Immature natural killer cell (primary cell): ENCODE measurements at regions not wholly inside any gene's neighbourhood (a gene's known extent, or its start where the extent isn't known, plus 50 kb on each side); places are given as distances from the start of the nearest gene placed in this dataset.

ENCODE experiments used
- DNase-seq, 3 donors: peaks; one replicate each; pipeline ENCODE4 v3.0.0; 2022; ENCODE audit warnings: mixed read lengths in 1 of 3
- H3K27ac Mint-ChIP-seq, 6 donors: one replicate each; pipeline ENCODE4 v1.8.0; 2020; ENCODE audit warnings: mixed read lengths in 6 of 6, mild to moderate bottlenecking in 5 of 6, inconsistent platforms in 4 of 6, moderate library complexity in 3 of 6
- H3K27me3 Mint-ChIP-seq, 3 donors: one replicate each; pipeline ENCODE4 v1.8.0; 2020 to 2021; ENCODE audit warnings: low read depth in 3 of 3, mild to moderate bottlenecking in 3 of 3, mixed read lengths in 3 of 3, moderate library complexity in 3 of 3, inconsistent platforms in 1 of 3
- H3K36me3 Mint-ChIP-seq, 3 donors: one replicate each; pipeline ENCODE4 v1.8.0; 2020; ENCODE audit warnings: mixed read lengths in 3 of 3, inconsistent platforms in 2 of 3, mild to moderate bottlenecking in 2 of 3
- H3K4me1 Mint-ChIP-seq, 2 donors: one replicate each; pipeline ENCODE4 v1.8.0; 2020; ENCODE audit warnings: inconsistent platforms in 2 of 2, mild to moderate bottlenecking in 2 of 2, mixed read lengths in 2 of 2, moderate library complexity in 1 of 2
- H3K4me3 Mint-ChIP-seq, 5 donors: one replicate each; pipeline ENCODE4 v1.8.0; 2020; ENCODE audit warnings: mild to moderate bottlenecking in 5 of 5, mixed read lengths in 5 of 5, inconsistent platforms in 3 of 5, moderate library complexity in 3 of 5
- H3K9me3 Mint-ChIP-seq, 6 donors: one replicate each; pipeline ENCODE4 v1.8.0; 2020; ENCODE audit warnings: mild to moderate bottlenecking in 6 of 6, mixed read lengths in 6 of 6, inconsistent platforms in 4 of 6, moderate library complexity in 3 of 6

DNA sequence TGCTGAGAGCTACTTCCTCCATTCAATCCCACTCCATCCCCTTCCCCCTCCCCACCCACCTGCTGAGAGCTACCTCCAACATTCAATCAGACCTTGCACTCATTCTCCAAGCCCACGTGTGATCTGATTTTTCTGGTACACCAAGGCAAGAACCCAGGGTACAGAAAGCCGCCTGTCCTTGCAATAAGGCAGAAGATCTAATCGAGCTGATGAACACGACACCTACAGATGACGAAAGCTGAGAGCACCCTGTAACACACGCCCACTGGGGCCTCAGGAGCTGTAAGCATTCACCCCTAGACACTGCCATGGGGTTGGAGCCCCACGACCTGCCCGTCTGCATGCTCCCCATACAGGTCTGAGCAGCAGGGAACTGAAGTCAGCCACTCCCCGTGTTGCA is 58.3 kb downstream of the TRIML1 start:
- Mint-ChIP-seq H3K4me1 (no peaks in the 10 kb centered on the region), H3K27ac (no peak overlapping the region), H3K4me3 (no peak overlapping the region), H3K36me3 (peaks cover 0 to 7% (median 0%) of the 10 kb centered on the region in 3 donors), H3K27me3 (peaks cover 0 to 2% (median 1%) of the 10 kb centered on the region in 3 donors), H3K9me3 (peaks cover 11 to 67% (median 39%) of the 10 kb centered on the region in 6 donors)
- no peak for DNase-seq

DNA sequence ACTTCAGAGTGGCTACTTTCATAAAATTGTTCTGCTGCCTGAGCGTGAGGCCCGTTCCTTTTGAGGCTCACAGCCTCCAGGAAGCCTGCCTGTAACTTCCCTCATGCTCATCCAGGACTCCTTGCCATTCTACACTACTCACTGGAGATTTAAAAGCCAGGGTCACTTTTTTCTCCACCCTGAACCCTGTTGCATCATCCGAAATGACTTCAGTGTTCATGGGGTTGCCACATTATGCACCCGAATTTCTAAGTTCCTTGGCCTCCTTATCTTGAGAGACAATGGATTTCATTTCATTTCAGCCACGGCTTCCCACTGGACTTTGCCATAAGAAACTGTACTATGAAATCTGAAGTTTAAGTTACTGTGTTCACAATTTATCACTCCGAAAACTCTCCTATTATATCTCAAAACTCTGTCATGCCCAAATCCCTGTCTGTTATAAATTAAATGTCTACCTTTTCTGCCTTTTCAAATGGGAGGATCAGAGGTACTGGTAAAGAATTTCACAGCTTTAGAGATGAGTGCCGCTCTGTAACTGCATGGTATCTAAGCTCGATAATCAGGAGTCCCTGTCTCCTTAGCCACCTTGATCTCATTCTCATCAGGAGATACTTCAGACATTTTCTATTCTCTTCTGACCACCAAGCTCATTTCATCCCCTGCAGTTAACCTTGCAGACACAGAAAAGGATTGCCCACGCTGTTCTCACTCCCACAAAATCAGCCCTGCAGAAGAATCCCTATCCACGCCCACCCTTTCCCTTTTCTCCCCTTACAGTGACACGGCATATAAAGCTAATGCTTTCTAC is 59.9 kb downstream of the TRIML1 start:
- H3K27ac Mint-ChIP-seq = no peak overlapping the region
- H3K4me1 Mint-ChIP-seq = no peaks in the 10 kb centered on the region
- H3K27me3 Mint-ChIP-seq = peaks cover 0 to 2% (median 0%) of the 10 kb centered on the region in 3 donors
- peaks cover 13 to 56% (median 41%) of the 10 kb centered on the region in 6 donors for H3K9me3 Mint-ChIP-seq
- no peak for DNase-seq
- H3K4me3 Mint-ChIP-seq = no peak overlapping the region
- peaks cover 0 to 9% (median 0%) of the 10 kb centered on the region in 3 donors for H3K36me3 Mint-ChIP-seq

DNA sequence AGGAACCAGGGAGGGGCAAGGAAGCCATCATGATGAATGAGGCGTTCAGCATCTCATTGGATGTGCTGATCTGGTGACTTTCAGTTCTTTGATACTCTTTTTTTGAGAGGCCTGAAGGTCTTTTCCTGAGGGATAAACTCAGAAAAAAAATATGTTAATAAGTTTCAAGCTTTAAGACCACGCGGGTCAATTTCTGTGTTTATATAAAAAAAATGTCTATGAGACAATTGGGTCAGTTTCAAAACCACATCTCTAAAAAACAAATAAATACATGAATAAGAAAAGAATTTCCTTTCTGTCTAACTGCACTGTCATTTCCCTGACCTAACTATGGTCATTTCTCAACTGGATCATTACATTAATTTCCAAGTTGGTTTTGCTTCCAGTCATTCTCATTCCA is 62.6 kb downstream of the TRIML1 start:
- no peak for DNase-seq
- Mint-ChIP-seq H3K36me3 (peaks cover 0 to 9% (median 3%) of the 10 kb centered on the region in 3 donors), H3K9me3 (peaks cover 13 to 54% (median 40%) of the 10 kb centered on the region in 6 donors), H3K27ac (no peak overlapping the region), H3K4me1 (no peaks in the 10 kb centered on the region), H3K27me3 (peaks cover 0 to 3% (median 1%) of the 10 kb centered on the region in 3 donors), H3K4me3 (no peak overlapping the region)

DNA sequence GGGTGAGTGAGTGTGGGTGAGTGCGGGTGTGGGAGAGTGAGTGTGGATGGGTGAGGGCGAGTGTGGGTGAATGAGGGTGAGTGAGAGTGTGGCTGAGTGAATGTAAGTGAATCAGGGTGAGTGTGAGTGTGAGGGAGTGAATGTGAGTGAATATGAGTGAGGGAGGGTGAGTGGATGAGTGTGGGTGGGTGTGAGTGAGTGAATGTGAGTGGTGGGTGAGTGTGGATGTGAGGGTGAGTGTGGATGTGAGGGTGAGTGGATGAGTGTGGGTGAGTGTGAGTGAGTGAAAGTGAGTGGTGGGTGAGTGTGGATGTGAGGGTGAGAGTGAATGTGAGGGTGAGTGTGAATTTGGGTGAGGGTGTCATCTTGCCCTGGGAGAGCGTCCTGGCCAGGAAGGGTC is 67.5 kb downstream of the TRIML1 start:
- no peak overlapping the region for H3K4me3 Mint-ChIP-seq
- H3K27me3 Mint-ChIP-seq = peaks cover 0 to 3% (median 1%) of the 10 kb centered on the region in 3 donors
- no peak for DNase-seq
- no peaks in the 10 kb centered on the region for H3K4me1 Mint-ChIP-seq
- H3K27ac Mint-ChIP-seq = no peak overlapping the region
- peaks cover 3 to 8% (median 4%) of the 10 kb centered on the region in 3 donors for H3K36me3 Mint-ChIP-seq
- H3K9me3 Mint-ChIP-seq = peaks cover 6 to 51% (median 24%) of the 10 kb centered on the region in 6 donors

DNA sequence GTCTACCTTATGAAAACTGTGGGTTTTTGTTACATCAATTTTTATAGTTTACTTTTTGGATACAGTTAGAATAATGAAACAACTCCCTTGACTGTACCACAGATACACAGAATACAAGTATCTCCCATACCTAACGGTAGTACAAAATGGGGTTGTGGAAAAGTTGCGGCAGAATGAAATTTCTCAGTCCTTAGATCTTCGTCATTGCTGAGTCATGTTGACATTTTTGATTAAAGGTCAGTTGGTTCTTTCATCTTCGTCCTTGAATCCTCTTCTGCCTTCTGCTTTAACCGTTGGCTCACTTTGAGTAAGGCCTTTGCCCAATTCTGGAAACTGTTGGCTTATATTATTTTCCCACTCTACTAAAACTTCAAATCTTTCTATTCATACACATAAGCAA is 75.6 kb downstream of the TRIML1 start:
- H3K9me3 Mint-ChIP-seq = peaks cover 14 to 45% (median 26%) of the 10 kb centered on the region in 6 donors
- no peaks in the 10 kb centered on the region for H3K4me1 Mint-ChIP-seq
- DNase-seq = no peak
- H3K27me3 Mint-ChIP-seq = peaks cover 0 to under 1% (median 0%) of the 10 kb centered on the region in 3 donors
- no peak overlapping the region for H3K27ac Mint-ChIP-seq
- no peaks in the 10 kb centered on the region for H3K36me3 Mint-ChIP-seq
- H3K4me3 Mint-ChIP-seq = no peak overlapping the region

DNA sequence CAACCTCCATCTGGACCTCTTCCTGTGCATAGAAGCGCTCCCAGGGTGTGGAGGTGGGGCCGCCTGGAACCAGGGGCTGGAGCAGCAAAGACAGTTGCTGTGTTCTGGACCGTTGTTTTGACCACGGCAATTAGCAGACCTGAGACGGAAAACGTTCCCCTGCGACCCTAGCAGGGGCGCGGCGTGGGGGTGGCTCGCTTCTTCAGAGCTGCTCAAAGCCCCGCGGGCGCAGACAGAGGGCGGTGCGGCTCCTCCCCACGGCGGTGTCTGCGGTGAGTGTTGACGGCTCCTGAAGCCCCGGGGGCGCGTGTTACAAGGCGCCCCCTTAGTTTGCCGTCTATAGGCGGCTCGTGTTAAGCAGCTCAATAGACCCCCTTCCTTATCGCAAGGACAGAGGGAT is 79.2 kb downstream of the TRIML1 start:
- H3K27ac Mint-ChIP-seq = no peak overlapping the region
- peaks cover 12 to 37% (median 25%) of the 10 kb centered on the region in 6 donors for H3K9me3 Mint-ChIP-seq

DNA sequence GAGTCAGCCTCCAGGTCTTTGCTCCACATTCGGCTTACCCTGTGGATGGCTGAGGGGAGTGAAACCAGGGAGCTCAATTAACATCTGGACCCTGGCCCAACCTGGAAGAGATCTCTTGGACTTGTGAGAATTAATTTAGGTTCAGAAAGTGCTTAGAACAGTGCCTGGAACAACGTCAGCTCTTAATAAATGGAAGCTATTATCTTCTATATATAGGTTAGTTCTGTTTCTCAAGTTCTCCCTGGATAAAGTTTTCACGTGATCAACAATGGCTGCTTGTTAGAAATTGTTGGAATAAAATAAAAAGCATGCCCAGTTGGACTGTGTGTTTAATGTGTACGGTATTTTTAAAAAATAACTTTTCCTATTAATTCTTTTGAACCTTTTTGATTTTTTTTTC is 80.8 kb downstream of the TRIML1 start:
- H3K36me3 Mint-ChIP-seq = no peaks in the 10 kb centered on the region
- H3K4me1 Mint-ChIP-seq = no peaks in the 10 kb centered on the region
- peaks cover 12 to 28% (median 17%) of the 10 kb centered on the region in 6 donors for H3K9me3 Mint-ChIP-seq
- no peak overlapping the region for H3K27ac Mint-ChIP-seq
- H3K4me3 Mint-ChIP-seq = no peak overlapping the region
- H3K27me3 Mint-ChIP-seq = no peaks in the 10 kb centered on the region
- no peak for DNase-seq

More for the DNA sequence above, 79.2 kb downstream of the TRIML1 start:
- no peak for DNase-seq
- H3K36me3 Mint-ChIP-seq = no peaks in the 10 kb centered on the region
- no peak overlapping the region for H3K4me3 Mint-ChIP-seq
- no peaks in the 10 kb centered on the region for H3K27me3 Mint-ChIP-seq
- no peaks in the 10 kb centered on the region for H3K4me1 Mint-ChIP-seq

DNA sequence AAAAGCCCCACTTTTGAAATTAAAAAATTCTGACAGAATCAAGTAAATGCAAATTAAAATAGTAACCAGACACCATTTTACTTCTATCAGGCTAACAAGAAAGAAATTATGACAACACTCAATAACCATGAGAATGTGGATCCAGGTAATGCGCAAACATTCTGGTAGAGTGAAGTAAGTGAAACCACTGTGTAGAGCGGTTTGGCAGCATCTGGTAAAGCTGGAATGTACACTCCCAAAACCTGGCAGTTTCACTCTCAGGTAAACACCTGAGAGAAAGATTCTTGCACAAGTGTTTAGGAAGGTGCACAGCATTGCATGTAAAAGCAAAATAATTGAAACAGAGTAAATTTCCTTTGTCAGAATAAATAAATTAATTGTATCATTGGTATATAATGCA is 81.8 kb downstream of the TRIML1 start:
- Mint-ChIP-seq H3K27me3 (no peaks in the 10 kb centered on the region), H3K27ac (no peak overlapping the region), H3K4me3 (no peak overlapping the region), H3K36me3 (no peaks in the 10 kb centered on the region), H3K4me1 (no peaks in the 10 kb centered on the region), H3K9me3 (peaks cover 14 to 35% (median 22%) of the 10 kb centered on the region in 6 donors)
- no peak for DNase-seq

DNA sequence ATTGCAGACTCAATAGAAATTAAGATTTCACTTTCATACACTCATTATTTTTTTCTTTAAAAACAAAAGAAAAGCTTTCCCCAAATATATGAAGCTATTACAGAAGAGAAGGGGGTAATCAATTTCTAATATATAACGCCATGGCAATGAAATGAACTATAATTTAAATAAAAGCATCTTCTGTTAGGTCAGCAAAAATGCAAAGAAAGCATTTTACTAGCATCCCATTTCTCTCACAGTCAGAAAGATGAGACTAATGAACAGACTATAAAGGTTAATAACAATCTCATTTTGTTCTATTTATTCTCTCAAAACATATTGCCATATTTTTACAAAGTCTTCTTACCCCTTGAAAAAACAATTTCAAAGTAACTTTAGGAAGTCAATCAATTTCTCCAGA is 89.0 kb downstream of the TRIML1 start:
- H3K36me3 Mint-ChIP-seq = no peaks in the 10 kb centered on the region
- peaks cover 5 to 25% (median 15%) of the 10 kb centered on the region in 6 donors for H3K9me3 Mint-ChIP-seq
- no peak overlapping the region for H3K27ac Mint-ChIP-seq
- DNase-seq = no peak
- peaks cover 0 to 1% (median 0%) of the 10 kb centered on the region in 3 donors for H3K27me3 Mint-ChIP-seq
- H3K4me3 Mint-ChIP-seq = no peak overlapping the region
- no peaks in the 10 kb centered on the region for H3K4me1 Mint-ChIP-seq

DNA sequence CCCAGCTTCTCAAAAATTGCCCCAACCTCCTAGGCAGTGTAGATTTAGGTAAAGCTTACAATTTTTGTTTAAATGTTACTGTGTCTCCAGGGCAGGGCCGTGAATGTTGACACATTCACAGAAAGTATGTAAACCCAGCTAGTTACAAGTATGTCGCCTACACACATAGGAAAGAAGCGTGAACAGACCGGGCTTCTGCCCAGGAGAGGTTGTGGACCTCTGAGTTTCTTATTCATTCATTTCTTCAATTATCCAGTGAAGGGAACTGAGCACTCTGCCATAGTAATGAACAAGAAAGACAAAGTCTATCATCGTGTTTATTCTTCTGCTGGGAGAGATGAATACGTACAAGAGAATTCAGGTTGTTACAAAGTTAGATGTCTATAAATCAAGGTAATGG is 93.2 kb downstream of the TRIML1 start:
- Mint-ChIP-seq H3K4me1 (no peaks in the 10 kb centered on the region), H3K9me3 (peaks cover 0 to 18% (median 10%) of the 10 kb centered on the region in 6 donors), H3K4me3 (no peak overlapping the region), H3K36me3 (no peaks in the 10 kb centered on the region), H3K27ac (no peak overlapping the region), H3K27me3 (peaks cover 0 to 1% (median 0%) of the 10 kb centered on the region in 3 donors)
- no peak for DNase-seq

DNA sequence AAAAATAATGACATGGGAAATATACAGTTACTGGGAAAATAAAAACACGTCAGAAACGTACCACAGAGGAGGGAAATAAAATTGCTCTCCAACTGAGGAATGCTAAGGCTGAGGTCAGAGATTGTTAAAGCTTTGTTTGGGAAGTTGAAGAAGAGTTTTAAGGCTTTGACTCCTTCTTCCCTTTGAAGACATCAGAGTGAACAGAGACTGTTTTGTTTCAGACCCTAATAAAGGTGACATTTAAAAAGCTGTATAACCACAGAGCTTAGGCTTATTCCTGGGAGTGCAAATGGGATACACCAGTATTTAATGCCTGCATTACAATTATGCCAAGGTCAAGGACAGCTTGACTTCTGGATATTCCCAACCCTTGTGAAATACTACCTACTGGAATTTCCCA is 102.8 kb downstream of the TRIML1 start:
- peaks cover 0 to 25% (median 14%) of the 10 kb centered on the region in 6 donors for H3K9me3 Mint-ChIP-seq
- H3K36me3 Mint-ChIP-seq = no peaks in the 10 kb centered on the region
- no peak overlapping the region for H3K27ac Mint-ChIP-seq
- H3K4me3 Mint-ChIP-seq = no peak overlapping the region
- H3K27me3 Mint-ChIP-seq = peaks cover 0 to 3% (median 0%) of the 10 kb centered on the region in 3 donors
- H3K4me1 Mint-ChIP-seq = no peaks in the 10 kb centered on the region
- no peak for DNase-seq

DNA sequence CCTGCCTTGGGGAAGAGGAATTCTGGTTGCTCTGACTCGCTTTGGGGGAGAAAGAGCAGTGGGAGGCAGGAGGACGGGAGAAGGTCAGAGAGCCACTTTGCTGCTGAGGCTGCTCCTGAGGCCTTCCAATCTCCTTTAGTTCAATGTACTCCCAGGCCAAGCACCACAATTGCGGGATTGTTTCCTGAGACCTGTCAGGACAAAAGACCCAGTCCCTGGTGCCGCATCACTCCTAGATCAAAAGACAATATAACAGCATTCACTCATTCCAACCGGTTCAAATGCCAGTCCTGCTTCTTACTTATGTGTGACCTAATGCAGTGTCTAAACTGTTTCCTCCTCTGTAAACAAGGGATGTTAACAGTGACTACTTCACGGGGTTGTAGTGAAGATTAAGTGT is 106.4 kb downstream of the TRIML1 start:
- no peaks in the 10 kb centered on the region for H3K4me1 Mint-ChIP-seq
- no peak overlapping the region for H3K4me3 Mint-ChIP-seq
- peaks cover 0 to 3% (median 0%) of the 10 kb centered on the region in 3 donors for H3K27me3 Mint-ChIP-seq
- H3K36me3 Mint-ChIP-seq = peaks cover 0 to 3% (median 0%) of the 10 kb centered on the region in 3 donors
- no peak overlapping the region for H3K27ac Mint-ChIP-seq
- peaks cover 5 to 29% (median 12%) of the 10 kb centered on the region in 6 donors for H3K9me3 Mint-ChIP-seq
- DNase-seq = no peak

DNA sequence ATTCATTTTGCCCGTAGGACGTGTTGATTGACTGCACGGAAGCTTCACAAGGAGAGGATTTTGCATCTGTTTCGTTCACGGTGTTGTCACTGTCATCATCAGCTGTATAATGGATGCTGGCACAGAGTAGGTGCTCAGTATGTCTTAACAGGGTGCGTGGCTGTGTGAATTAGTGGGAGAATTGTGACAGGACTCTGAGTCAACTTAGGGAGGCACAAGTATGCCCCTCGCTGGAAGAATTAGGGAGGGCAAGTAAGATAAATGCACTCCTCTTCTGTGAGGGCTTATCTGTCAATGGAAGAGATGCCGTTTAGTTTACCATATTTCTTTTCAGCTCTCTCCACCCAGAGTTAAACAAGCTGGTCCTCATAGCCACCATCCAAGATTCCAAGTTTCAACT is 107.2 kb downstream of the TRIML1 start:
- H3K4me1 Mint-ChIP-seq = no peaks in the 10 kb centered on the region
- no peak for DNase-seq
- H3K36me3 Mint-ChIP-seq = peaks cover 0 to 3% (median 0%) of the 10 kb centered on the region in 3 donors
- peaks cover 5 to 36% (median 16%) of the 10 kb centered on the region in 6 donors for H3K9me3 Mint-ChIP-seq
- no peaks in the 10 kb centered on the region for H3K27me3 Mint-ChIP-seq
- H3K27ac Mint-ChIP-seq = no peak overlapping the region
- H3K4me3 Mint-ChIP-seq = no peak overlapping the region

DNA sequence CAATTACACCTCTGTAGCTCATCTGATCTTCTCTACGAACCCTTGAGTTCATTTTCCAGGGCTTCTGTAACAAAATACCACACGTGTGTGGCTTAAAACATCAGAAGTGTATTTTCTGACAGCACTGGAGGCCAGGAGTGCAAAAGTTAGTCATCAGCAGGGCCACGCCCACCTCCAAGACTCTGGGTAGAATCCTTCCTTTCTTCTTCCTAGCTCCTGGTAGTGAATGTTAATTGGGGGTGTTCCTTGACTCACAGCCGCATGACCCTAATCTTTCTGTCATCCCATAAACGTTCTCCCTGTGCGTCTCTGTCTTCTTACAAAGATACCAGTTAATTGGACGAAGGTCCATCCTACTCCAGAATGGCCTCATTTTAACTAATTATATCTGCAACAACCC is 115.0 kb downstream of the TRIML1 start:
- Mint-ChIP-seq H3K4me3 (no peak overlapping the region), H3K27me3 (no peaks in the 10 kb centered on the region), H3K36me3 (no peaks in the 10 kb centered on the region), H3K4me1 (no peaks in the 10 kb centered on the region), H3K27ac (no peak overlapping the region), H3K9me3 (peaks cover 6 to 36% (median 18%) of the 10 kb centered on the region in 6 donors)
- DNase-seq = no peak
